IMR-90 (cell line): ENCODE measurements at regions not wholly inside any gene's neighbourhood (a gene's known extent, or its start where the extent isn't known, plus 50 kb on each side); places are given as distances from the start of the nearest gene placed in this dataset.

ENCODE experiments used
- ATAC-seq: fragments of 200-7000 bp; cut with Tn5 transposase; 2 replicates; pipeline ENCODE4 v1.9.1; 2020; ENCODE audit warnings: low read depth, mild to moderate bottlenecking, moderate library complexity
- BruUV-seq: library from RNA; stranded (reverse); fragments of 400-500 nt; replicated peaks from 2 replicates; lab custom pipeline; 2021; lab: Mats Ljungman, UMichigan
- CTCF ChIA-PET: fragments of 300-600 bp; formaldehyde crosslinking; extraction: SDS; loops from one replicate; lab custom pipeline; 2021; ENCODE audit warnings: antibody characterized with exemption; lab: Yijun Ruan, JAX
- POLR2A ChIA-PET: fragments of 300-600 bp; sonication (Branson Sonifier 250); formaldehyde crosslinking; loops from one replicate; lab custom pipeline; 2022; ENCODE audit warnings: antibody characterized with exemption; ENCODE audit not compliant: unreplicated experiment; lab: Charles Lee
- DNase-seq: peaks from one replicate; pipeline ENCODE4 v3.0.0; 2013
- H2AFZ ChIP-seq: replicated peaks from 2 replicates; pipeline ENCODE3; 2013; ENCODE audit warnings: low read length, mild to moderate bottlenecking; ENCODE audit not compliant: poor library complexity
- H2AK5ac ChIP-seq: 2 replicates; pipeline ENCODE4 v1.6.1; 2013; ENCODE audit warnings: low read depth, low read length, inconsistent platforms
- H2AK9ac ChIP-seq: replicated peaks from 2 replicates; pipeline ENCODE3; 2013; ENCODE audit warnings: mild to moderate bottlenecking, low read depth, low read length, moderate library complexity; ENCODE audit not compliant: poor library complexity
- H2BK120ac ChIP-seq: 2 replicates; pipeline ENCODE4 v1.6.1; 2013; ENCODE audit warnings: low read depth, low read length, inconsistent platforms
- H2BK15ac ChIP-seq: 3 replicates; pipeline ENCODE4 v1.6.1; 2013; ENCODE audit warnings: low read depth, low read length, inconsistent platforms
- H2BK20ac ChIP-seq: 2 replicates; pipeline ENCODE4 v1.6.1; 2013; ENCODE audit warnings: low read depth, mild to moderate bottlenecking, inconsistent platforms, low read length, moderate library complexity
- H2BK5ac ChIP-seq: 2 replicates; pipeline ENCODE4 v1.6.1; 2013; ENCODE audit warnings: mild to moderate bottlenecking, low read depth, low read length, inconsistent platforms; ENCODE audit not compliant: poor library complexity, severe bottlenecking
- H3K14ac ChIP-seq: replicated peaks from 2 replicates; pipeline ENCODE4 v1.6.1; 2013; ENCODE audit warnings: low read depth, low read length, inconsistent platforms
- H3K18ac ChIP-seq: 2 replicates; pipeline ENCODE4 v1.6.1; 2013; ENCODE audit warnings: low read depth, low read length, control low read depth
- H3K23ac ChIP-seq: 2 replicates; pipeline ENCODE4 v1.6.1; 2013; ENCODE audit warnings: low read depth, low read length, inconsistent platforms
- H3K27ac ChIP-seq: 2 replicates; pipeline ENCODE4 v1.5.1; 2013; ENCODE audit warnings: mild to moderate bottlenecking, control low read depth, low read length; ENCODE audit not compliant: insufficient read depth
- H3K27me3 ChIP-seq: 2 replicates; pipeline ENCODE4 v1.6.1; 2013; ENCODE audit warnings: low read length; ENCODE audit not compliant: control insufficient read depth, insufficient read depth
- H3K36me3 ChIP-seq: 2 replicates; pipeline ENCODE4 v1.6.1; 2013; ENCODE audit warnings: low read length, mixed read lengths; ENCODE audit not compliant: control insufficient read depth, insufficient read depth
- H3K4ac ChIP-seq: 2 replicates; pipeline ENCODE4 v1.6.1; 2013; ENCODE audit warnings: low read depth, low read length, inconsistent platforms
- H3K4me1 ChIP-seq: 2 replicates; pipeline ENCODE4 v1.6.1; 2013; ENCODE audit warnings: low read length, mixed read lengths; ENCODE audit not compliant: control insufficient read depth, insufficient read depth
- H3K4me2 ChIP-seq: 2 replicates; pipeline ENCODE4 v1.6.1; 2013; ENCODE audit warnings: low read depth, mild to moderate bottlenecking, control low read depth, low read length, moderate library complexity
- H3K4me3 ChIP-seq: 2 replicates; pipeline ENCODE4 v1.5.1; 2013; ENCODE audit warnings: low read depth, mild to moderate bottlenecking, control low read depth, low read length, moderate library complexity; ENCODE audit not compliant: insufficient read depth
- H3K56ac ChIP-seq: 2 replicates; pipeline ENCODE4 v1.6.1; 2013; ENCODE audit warnings: low read length, inconsistent platforms; ENCODE audit not compliant: insufficient read depth; ENCODE audit errors: extremely low read depth
- H3K79me1 ChIP-seq, 2 experiments: 2 replicates each; pipeline ENCODE4 v1.6.1; 2013; ENCODE audit warnings: low read length in 2 of 2, inconsistent platforms in 1 of 2, low read depth in 1 of 2
- H3K9ac ChIP-seq: 2 replicates; pipeline ENCODE4 v1.6.1; 2013; ENCODE audit warnings: low read depth, low read length, control low read depth
- H3K9me1 ChIP-seq: 2 replicates; pipeline ENCODE4 v1.6.1; 2013; ENCODE audit warnings: low read length, inconsistent platforms; ENCODE audit not compliant: insufficient read depth
- H3K9me3 ChIP-seq: 2 replicates; pipeline ENCODE4 v1.6.1; 2013; ENCODE audit warnings: low read length; ENCODE audit not compliant: control insufficient read depth, insufficient read depth
- H4K20me1 ChIP-seq: 2 replicates; pipeline ENCODE4 v1.6.1; 2013; ENCODE audit warnings: low read length, inconsistent platforms; ENCODE audit not compliant: insufficient read depth
- H4K5ac ChIP-seq: 2 replicates; pipeline ENCODE4 v1.6.1; 2013; ENCODE audit warnings: mild to moderate bottlenecking, low read depth, low read length, control low read depth
- H4K8ac ChIP-seq, 2 experiments: 2 replicates each; pipeline ENCODE4 v1.6.1; 2013; ENCODE audit warnings: low read depth in 2 of 2, low read length in 2 of 2, control low read depth in 1 of 2, inconsistent platforms in 1 of 2
- H4K91ac ChIP-seq: 2 replicates; pipeline ENCODE4 v1.6.1; 2013; ENCODE audit warnings: low read depth, low read length, inconsistent platforms; ENCODE audit not compliant: insufficient read depth
- CEBPB ChIP-seq: IDR thresholded peaks from 2 replicates; pipeline ENCODE4 v1.6.1; 2012; ENCODE audit warnings: low read depth, low read length, improper control_type of control experiment
- MAFK ChIP-seq: IDR thresholded peaks from 2 replicates; pipeline ENCODE4 v1.6.1; 2012; ENCODE audit warnings: low read depth, low read length, improper control_type of control experiment
- MXI1 ChIP-seq: IDR thresholded peaks from 2 replicates; pipeline ENCODE4 v1.6.1; 2012; ENCODE audit warnings: low read depth, mild to moderate bottlenecking, low read length, moderate library complexity, borderline replicate concordance
- RAD21 ChIP-seq: IDR thresholded peaks from 2 replicates; pipeline ENCODE4 v1.6.1; 2012; ENCODE audit warnings: low read length, improper control_type of control experiment
- RCOR1 ChIP-seq: IDR thresholded peaks from 2 replicates; pipeline ENCODE4 v1.6.1; 2012; ENCODE audit warnings: mild to moderate bottlenecking, low read length, improper control_type of control experiment; ENCODE audit not compliant: insufficient replicate concordance
- dilution Hi-C: fragments of 300-500 bp; cut with HindIII; formaldehyde crosslinking; loops from one replicate; pipeline ENCODE4 v1.14.3; 2018; ENCODE audit warnings: low sequenced_read_pairs; ENCODE audit not compliant: unreplicated experiment
- in situ Hi-C: fragments of 300-500 bp; cut with MboI; formaldehyde crosslinking; loops from 3 replicates; pipeline ENCODE4 v1.14.3; 2019; ENCODE audit warnings: low sequenced_read_pairs, inconsistent platforms, mixed read lengths
- intact Hi-C: fragments of 100-400 bp; cut with micrococcal nuclease; formaldehyde crosslinking; loops from 2 replicates; pipeline ENCODE4 v1.10.0; 2022
- TF ChIP-seq, protein P1 (sequence below): fragments of 150-350 bp; IDR thresholded peaks from 2 replicates; pipeline ENCODE4 v1.6.1; 2016; ENCODE audit warnings: low read depth, mild to moderate bottlenecking, low read length, moderate library complexity, borderline replicate concordance

DNA sequence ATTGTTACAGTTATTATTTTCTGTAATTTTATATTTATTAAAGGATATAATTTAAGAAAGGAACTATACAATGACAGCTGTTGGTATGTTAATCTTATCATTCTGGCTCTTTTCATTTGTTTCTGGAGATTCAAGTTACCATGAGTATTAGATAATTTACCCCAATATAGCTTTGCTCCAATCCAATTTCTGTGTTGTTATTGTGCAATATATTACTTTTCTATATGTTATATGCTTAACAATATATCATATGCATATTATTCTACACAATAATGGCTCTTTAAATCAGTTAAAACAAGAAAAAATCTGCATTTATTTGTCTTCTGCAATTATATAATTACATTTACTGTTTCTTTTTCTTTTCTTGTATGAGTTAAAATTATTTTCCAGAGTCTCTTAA is 1650.9 kb downstream of the BRINP3 start:
- H3K27me3 ChIP-seq = no peaks in the 10 kb centered on the region
- H3K36me3 ChIP-seq = no peaks in the 10 kb centered on the region
- no peak overlapping the region for H4K91ac ChIP-seq
- intact Hi-C loops = no loop called here
- no peak overlapping the region for H2BK15ac ChIP-seq
- no peak overlapping the region for H3K27ac ChIP-seq
- TF ChIP-seq MXI1 = no peak
- no peak for TF ChIP-seq RCOR1
- no peak for TF ChIP-seq MAFK
- no peak for TF ChIP-seq RAD21
- TF ChIP-seq CEBPB = peak; percentile 57
- TF ChIP-seq, protein P1, sequence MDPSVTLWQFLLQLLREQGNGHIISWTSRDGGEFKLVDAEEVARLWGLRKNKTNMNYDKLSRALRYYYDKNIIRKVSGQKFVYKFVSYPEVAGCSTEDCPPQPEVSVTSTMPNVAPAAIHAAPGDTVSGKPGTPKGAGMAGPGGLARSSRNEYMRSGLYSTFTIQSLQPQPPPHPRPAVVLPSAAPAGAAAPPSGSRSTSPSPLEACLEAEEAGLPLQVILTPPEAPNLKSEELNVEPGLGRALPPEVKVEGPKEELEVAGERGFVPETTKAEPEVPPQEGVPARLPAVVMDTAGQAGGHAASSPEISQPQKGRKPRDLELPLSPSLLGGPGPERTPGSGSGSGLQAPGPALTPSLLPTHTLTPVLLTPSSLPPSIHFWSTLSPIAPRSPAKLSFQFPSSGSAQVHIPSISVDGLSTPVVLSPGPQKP = no peak
- no peaks in the 10 kb centered on the region for H3K9me3 ChIP-seq
- no peak overlapping the region for H3K23ac ChIP-seq
- H3K4ac ChIP-seq = no peak overlapping the region
- no peak overlapping the region for H4K5ac ChIP-seq
- H3K4me2 ChIP-seq = no peak overlapping the region
- ChIA-PET POLR2A (no interaction called here), CTCF (no interaction called here)
- H2BK120ac ChIP-seq = no peak overlapping the region
- no peak overlapping the region for H3K56ac ChIP-seq
- H2BK5ac ChIP-seq = no peak overlapping the region
- no peak overlapping the region for H2AK5ac ChIP-seq
- in situ Hi-C loops = no loop called here
- ATAC-seq = no peak
- no peak overlapping the region for H3K4me3 ChIP-seq
- no peaks in the 10 kb centered on the region for H3K9me1 ChIP-seq
- no peaks in the 10 kb centered on the region for H4K20me1 ChIP-seq
- H3K9ac ChIP-seq = no peak overlapping the region
- no peak overlapping the region for H2AK9ac ChIP-seq
- no TSS peak for BruUV-seq
- H4K8ac ChIP-seq = no peak overlapping the region
- H3K14ac ChIP-seq = no peak overlapping the region
- no peak overlapping the region for H3K18ac ChIP-seq
- dilution Hi-C loops = no loop called here
- H2AFZ ChIP-seq = no peak overlapping the region
- no peaks in the 10 kb centered on the region for H3K79me1 ChIP-seq
- no peak overlapping the region for H2BK20ac ChIP-seq
- no peaks in the 10 kb centered on the region for H3K4me1 ChIP-seq
- no peak for DNase-seq
